Gastroesophageal sphincter (tissue), 3 donors: ENCODE measurements at regions not wholly inside any gene's neighbourhood (a gene's known extent, or its start where the extent isn't known, plus 50 kb on each side); places are given as distances from the start of the nearest gene placed in this dataset.

Experiments
- CTCF ChIP-seq, 4 experiments: fragments of 200-600 bp in 2 of 4; fragments of 450-650 bp in 2 of 4; sonication (generic) in 1 of 4; IDR thresholded peaks; one replicate each; pipeline ENCODE4 v1.5.1; 2017 to 2019; ENCODE audit warnings: antibody characterized with exemption in 4 of 4, mild to moderate bottlenecking in 2 of 4, moderate library complexity in 2 of 4
- EP300 ChIP-seq: sonication (generic); formaldehyde crosslinking; IDR thresholded peaks from one replicate; pipeline ENCODE4 v1.6.1; 2017; ENCODE audit warnings: antibody characterized with exemption, mild to moderate bottlenecking
- POLR2AphosphoS5 ChIP-seq: sonication (generic); formaldehyde crosslinking; IDR thresholded peaks from one replicate; pipeline ENCODE4 v1.6.1; 2017; ENCODE audit warnings: antibody characterized with exemption

GRCh38 chr1:168907786-168908348, 178.9 kb upstream of the DPT start:
- no peak for TF ChIP-seq EP300
- no peak for TF ChIP-seq CTCF (IDR thresholded peaks at IDR 0.05)
- TF ChIP-seq POLR2AphosphoS5: no peak
